CD4-positive, alpha-beta T cell treated with Interleukin-4 for 4 hours (primary cell): ENCODE measurements at regions not wholly inside any gene's neighbourhood (a gene's known extent, or its start where the extent isn't known, plus 50 kb on each side); places are given as distances from the start of the nearest gene placed in this dataset.
A peak's percentile ranks its signal among the peaks of the same experiment; 100 is the strongest.

Source experiments
- DNase-seq: peaks from one replicate; pipeline ENCODE4 v3.0.0-alpha.2; 2020

DNA sequence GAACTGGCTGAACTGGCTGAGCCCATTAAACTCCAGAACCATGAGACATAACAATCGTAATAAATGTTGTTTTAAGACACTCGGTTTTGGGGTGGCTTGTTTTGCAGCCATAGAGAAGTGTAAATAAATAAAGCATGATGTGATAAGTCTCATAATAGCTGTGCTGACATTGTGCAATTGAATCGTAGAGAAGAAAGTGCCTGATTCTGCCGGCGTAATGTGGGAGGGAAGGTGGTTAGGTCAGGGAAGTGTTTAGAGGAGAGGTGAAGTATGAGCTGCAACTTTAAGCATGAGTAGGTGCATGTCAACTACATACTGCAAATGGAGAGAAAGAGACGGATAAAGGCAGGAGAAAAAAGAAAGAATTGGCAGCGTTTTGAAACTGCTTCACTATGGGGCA is 217.1 kb downstream of the BLID start:
- no peak for DNase-seq

- no peak for DNase-seq
Observed at GRCh38 chr11:121895919-121896318, 220.1 kb downstream of the BLID start.

GRCh38 chr11:121894581-121894980 is 221.4 kb downstream of the BLID start:
- no peak for DNase-seq

DNA sequence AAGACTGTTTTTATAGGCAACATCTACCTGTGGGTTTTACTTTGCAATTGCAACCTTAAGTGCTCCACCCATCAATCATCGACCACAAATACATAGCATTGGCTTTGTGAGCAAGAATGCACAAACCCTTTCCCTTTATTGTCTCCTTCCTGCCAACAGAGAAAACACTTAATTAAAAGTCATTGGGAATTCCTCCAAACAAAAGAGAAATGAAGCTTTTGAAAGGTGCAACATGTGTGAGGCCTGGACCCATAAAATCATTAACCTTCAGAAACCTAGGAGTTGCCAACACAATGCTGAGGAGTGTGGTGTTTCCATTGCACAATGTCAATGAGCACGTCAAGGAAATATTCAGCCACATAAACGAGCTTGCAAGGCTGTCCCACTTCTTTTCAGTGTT is 223.2 kb downstream of the BLID start:
- no peak for DNase-seq

- DNase-seq: no peak
Observed at GRCh38 chr11:121892131-121892681, 223.8 kb downstream of the BLID start.

- DNase-seq: no peak
Observed at GRCh38 chr11:121890946-121891515, 225.0 kb downstream of the BLID start.

GRCh38 chr11:121890377-121890776 is 225.6 kb downstream of the BLID start:
- no peak for DNase-seq

- no peak for DNase-seq
Observed at GRCh38 chr11:121889931-121890330, 226.1 kb downstream of the BLID start.

- DNase-seq: no peak
Observed at GRCh38 chr11:121889186-121889585, 226.8 kb downstream of the BLID start.

DNA sequence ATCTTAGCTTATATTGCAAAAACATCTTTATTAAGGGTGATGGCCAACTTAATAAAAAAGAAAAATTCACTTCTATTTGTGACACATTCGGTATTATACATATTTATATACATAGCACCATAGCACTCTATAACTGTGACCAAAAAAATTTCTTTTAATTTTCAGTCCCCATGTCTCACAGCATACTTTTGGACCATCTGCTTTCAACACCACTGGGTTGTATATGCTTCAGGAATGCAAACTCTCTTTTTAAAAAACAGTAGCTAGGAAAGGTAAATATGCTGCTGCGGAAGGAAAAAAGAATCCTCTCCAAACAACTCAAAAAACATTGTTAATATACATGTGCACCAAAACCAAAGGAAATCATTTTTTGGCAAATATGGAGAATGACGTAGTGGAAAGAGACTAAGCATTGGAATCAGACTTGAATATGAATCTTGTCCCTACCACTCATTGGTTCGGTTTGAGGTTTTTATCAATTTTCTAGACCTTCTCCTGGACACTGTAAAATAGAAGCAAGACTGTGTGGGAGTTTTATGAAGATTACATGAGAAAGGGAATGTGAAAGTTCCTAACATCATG is 227.9 kb downstream of the BLID start:
- no peak for DNase-seq

DNA sequence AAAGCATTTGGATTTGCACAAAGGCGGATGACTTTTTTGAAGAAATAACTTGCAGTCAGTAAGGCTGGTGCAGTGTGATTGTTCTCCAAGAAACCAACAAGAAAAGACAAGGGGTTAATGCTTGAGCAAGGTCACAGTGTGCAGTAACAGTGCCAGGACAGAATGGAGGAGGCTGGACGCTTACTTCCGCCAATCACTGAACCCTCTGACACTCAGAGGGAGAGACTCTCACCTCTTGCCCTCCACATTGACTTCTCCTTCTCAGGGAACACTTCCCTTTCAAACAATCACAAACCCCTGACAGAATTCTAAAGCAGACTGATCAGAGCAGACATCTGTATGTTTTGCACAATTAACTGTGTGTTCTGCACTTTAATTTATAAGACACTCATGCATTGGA is 228.4 kb downstream of the BLID start:
- DNase-seq: peak; percentile 6

- DNase-seq: no peak
Observed at GRCh38 chr11:121886996-121887395, 229.0 kb downstream of the BLID start.

- no peak for DNase-seq
Observed at GRCh38 chr11:121886005-121886734, 229.8 kb downstream of the BLID start.

DNA sequence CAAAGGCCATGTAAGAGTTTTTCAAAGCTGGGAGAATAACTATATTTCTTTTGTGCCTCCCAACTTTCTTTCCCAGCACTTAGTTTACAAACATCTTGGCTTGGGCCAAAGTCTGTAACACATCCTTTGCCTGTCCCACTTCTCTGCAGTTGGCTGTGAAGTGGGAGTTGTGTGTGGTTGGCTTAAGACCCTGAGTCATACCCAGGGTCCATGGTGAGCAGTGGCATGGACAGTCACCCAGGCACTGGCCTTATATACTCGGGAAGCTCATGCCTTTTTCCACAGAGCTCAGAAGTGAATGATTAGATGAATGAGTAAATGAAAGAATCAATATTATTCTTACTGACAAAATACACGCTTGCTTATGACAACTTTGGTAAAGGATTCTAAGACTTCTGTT is 231.4 kb downstream of the BLID start:
- DNase-seq: no peak

DNA sequence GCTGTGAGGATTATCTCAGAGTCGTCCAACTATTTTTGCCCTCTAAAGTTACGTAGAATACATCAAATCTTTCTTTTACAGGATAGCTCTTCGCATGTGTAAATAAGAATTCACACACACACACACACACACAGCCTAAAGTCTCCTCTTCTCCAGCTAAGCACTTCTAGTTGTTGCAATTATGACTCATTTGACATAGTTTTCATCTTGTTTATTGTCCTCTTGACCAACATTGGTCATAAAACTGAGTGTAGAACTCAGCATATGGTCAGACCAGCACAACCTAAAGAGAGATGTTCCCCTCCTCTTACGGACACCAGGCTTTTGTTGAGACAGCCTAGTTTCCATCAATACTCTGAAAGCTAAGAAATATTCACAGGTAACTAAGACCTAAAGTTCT is 234.2 kb downstream of the BLID start:
- no peak for DNase-seq

DNA sequence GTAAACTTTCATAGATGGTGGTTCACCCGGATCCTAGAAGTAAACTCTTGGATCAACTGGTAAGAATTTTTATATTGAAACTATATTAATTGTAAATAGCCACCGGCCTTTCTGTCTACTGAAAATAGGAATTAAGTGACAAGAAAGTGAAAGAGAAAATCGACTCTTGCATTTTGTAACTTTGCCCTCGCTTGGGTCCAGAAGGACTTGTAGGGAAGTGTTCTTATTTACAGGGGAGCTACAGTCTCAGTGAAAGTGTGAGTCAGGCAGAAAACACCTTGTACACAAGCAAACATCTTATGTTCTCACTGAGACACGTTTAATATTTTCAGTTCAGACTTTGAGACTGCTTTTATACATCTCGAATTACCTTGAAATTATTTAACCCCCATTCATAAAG is 238.9 kb downstream of the BLID start:
- no peak for DNase-seq

DNA sequence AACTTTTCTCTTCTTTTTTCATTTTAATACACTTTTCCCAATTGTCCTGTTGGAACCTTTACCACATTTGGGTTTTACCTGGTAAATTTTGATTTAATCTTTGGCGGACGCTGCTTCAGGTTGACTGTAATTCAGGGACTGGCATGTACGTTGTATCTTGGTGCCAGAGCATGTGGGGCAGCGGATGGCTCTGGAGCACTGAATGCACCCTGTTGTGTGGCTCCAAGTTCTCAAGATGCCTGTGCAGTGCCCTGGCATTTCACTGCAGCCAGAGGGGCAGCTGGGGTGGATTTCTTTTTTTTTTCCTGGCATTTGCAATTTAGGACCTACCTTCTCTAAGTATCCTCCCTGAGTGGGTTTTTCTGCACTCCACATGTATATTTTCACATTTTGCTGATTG is 242.2 kb downstream of the BLID start:
- no peak for DNase-seq

DNA sequence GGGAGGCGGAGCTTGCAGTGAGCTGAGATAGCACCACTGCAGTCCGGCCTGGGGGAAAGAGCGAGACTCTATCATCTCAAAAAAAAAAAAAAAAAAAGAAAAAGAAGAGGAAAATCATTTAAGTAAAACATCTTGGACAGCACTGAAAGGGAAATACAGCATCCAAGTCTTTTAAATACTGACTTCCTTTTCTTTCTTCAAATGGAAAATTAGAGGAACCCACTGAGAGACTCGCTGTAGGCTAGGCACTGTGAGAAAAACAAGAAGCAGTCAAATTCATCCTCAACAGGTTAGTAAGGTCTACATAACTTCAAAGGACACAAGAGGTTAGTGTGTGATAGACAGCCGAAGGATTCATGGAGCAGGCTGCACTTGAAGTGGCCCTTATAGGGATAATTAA is 243.7 kb downstream of the BLID start:
- no peak for DNase-seq

GRCh38 chr11:121870206-121871045 is 245.6 kb downstream of the BLID start:
- no peak for DNase-seq

GRCh38 chr11:121869478-121869877 is 246.5 kb downstream of the BLID start:
- no peak for DNase-seq

GRCh38 chr11:121866754-121867153 is 249.3 kb downstream of the BLID start:
- no peak for DNase-seq

DNA sequence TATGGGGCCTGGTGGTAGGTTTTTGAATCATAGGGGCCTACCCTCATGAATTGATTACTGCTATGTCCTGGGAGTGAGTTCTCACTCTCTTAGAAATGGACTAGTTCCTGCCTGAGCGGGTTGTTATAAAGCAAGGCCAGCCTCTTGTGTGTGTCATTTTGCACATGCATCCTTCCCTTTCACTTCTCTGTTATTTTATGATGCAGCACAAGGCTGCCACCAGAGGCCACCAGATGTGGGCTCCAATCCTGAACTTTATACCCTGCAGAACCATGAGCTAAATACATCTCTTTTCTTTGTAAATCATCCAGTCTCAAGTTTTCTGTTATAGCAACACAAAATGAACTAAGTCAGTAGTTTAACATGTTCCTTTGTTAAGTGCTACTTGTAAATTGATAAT is 251.4 kb downstream of the BLID start:
- no peak for DNase-seq

GRCh38 chr11:121863126-121863525 is 252.9 kb downstream of the BLID start:
- no peak for DNase-seq
